Gastroesophageal sphincter (tissue), 4 donors: ENCODE measurements at regions not wholly inside any gene's neighbourhood (a gene's known extent, or its start where the extent isn't known, plus 50 kb on each side); places are given as distances from the start of the nearest gene placed in this dataset.

Experiments used
- ATAC-seq: fragments of 150-250 bp; one replicate; pipeline ENCODE4 v1.9.1; 2016; ENCODE audit warnings: mild to moderate bottlenecking, moderate library complexity
- H3K27ac ChIP-seq, 4 donors: fragments of 200-600 bp; sonication (generic) in 3 of 4; 1 replicate in 3 of 4; 2 replicates in 1 of 4; pipeline ENCODE4 v1.5.1; 2016 to 2019
- H3K27me3 ChIP-seq: fragments of 200-600 bp; sonication (generic); one replicate; pipeline ENCODE4 v1.5.1; 2019
- H3K36me3 ChIP-seq, 2 donors: fragments of 200-600 bp; sonication (generic); one replicate each; pipeline ENCODE4 v1.5.1; 2019; ENCODE audit warnings: control low read depth in 1 of 2
- H3K4me1 ChIP-seq, 3 donors: fragments of 200-600 bp; sonication (generic); 1 replicate in 2 of 3; 2 replicates in 1 of 3; pipeline ENCODE4 v1.5.1; 2016 to 2019; ENCODE audit warnings: control low read depth in 2 of 3
- H3K4me3 ChIP-seq, 2 donors: fragments of 200-600 bp; sonication (generic); one replicate each; pipeline ENCODE4 v1.5.1; 2019; ENCODE audit warnings: mild to moderate bottlenecking in 1 of 2, moderate library complexity in 1 of 2
- H3K9me3 ChIP-seq, 3 donors: fragments of 200-600 bp; sonication (generic); one replicate each; pipeline ENCODE4 v1.5.1; 2017 to 2019; ENCODE audit warnings: control low read depth in 2 of 3
- CTCF ChIP-seq, 4 experiments: fragments of 200-600 bp in 2 of 4; fragments of 450-650 bp in 2 of 4; sonication (generic) in 1 of 4; IDR thresholded peaks; one replicate each; pipeline ENCODE4 v1.5.1; 2017 to 2019; ENCODE audit warnings: antibody characterized with exemption in 4 of 4, mild to moderate bottlenecking in 2 of 4, moderate library complexity in 2 of 4
- EP300 ChIP-seq: sonication (generic); formaldehyde crosslinking; IDR thresholded peaks from one replicate; pipeline ENCODE4 v1.6.1; 2017; ENCODE audit warnings: antibody characterized with exemption, mild to moderate bottlenecking
- POLR2A ChIP-seq, 2 donors: fragments of 450-650 bp; IDR thresholded peaks; one replicate each; pipeline ENCODE4 v1.6.1; 2017; ENCODE audit warnings: antibody characterized with exemption in 2 of 2, mild to moderate bottlenecking in 2 of 2, moderate library complexity in 1 of 2
- POLR2AphosphoS5 ChIP-seq: sonication (generic); formaldehyde crosslinking; IDR thresholded peaks from one replicate; pipeline ENCODE4 v1.6.1; 2017; ENCODE audit warnings: antibody characterized with exemption
- WGBS, 2 donors: methylation state at CpG; one replicate each; pipeline ENCODE4 v1.1.5; 2018; ENCODE audit warnings: low coverage in 1 of 2; 5-methylcytosine and 5-hydroxymethylcytosine counted together

GRCh38 chr11:101345891-101346290, 216.3 kb upstream of the PGR start:
- no peaks in the 10 kb centered on the region for H3K9me3 ChIP-seq
- TF ChIP-seq EP300 (no peak), CTCF (IDR thresholded peaks at IDR 0.05) (no peak)
- H3K36me3 ChIP-seq = no peaks in the 10 kb centered on the region
- no peak overlapping the region for H3K4me3 ChIP-seq
- no peaks in the 10 kb centered on the region for H3K4me1 ChIP-seq
- WGBS, 2 donors = 91 to 100% methylated on average over 1 to 3 of the region's 3 CpGs
- no peak overlapping the region for H3K27ac ChIP-seq
- ATAC-seq = no peak
- H3K27me3 ChIP-seq = no peaks in the 10 kb centered on the region

- Histone ChIP-seq H3K9me3 (no peaks in the 10 kb centered on the region), H3K36me3 (no peaks in the 10 kb centered on the region), H3K4me1 (no peaks in the 10 kb centered on the region), H3K27ac (no peak overlapping the region), H3K4me3 (no peak overlapping the region), H3K27me3 (no peaks in the 10 kb centered on the region)
- TF ChIP-seq EP300 = no peak
- no peak for TF ChIP-seq POLR2A (IDR thresholded peaks at IDR 0.05)
- TF ChIP-seq POLR2AphosphoS5 = no peak
- no peak for TF ChIP-seq CTCF (IDR thresholded peaks at IDR 0.05)
- no peak for ATAC-seq
- whole genome bisulfite sequencing, 2 donors = 9 to 18% methylated on average over 1 of the region's 1 CpG
Observed at GRCh38 chr11:101342307-101342706, 212.7 kb upstream of the PGR start.

GRCh38 chr11:101341578-101341977, 212.0 kb upstream of the PGR start:
- TF ChIP-seq POLR2AphosphoS5 (no peak), EP300 (no peak), CTCF (IDR thresholded peaks at IDR 0.05) (no peak), POLR2A (IDR thresholded peaks at IDR 0.05) (no peak)
- ATAC-seq = no peak
- no peaks in the 10 kb centered on the region for H3K36me3 ChIP-seq
- H3K27me3 ChIP-seq = no peaks in the 10 kb centered on the region
- no peak overlapping the region for H3K27ac ChIP-seq
- H3K4me1 ChIP-seq = no peaks in the 10 kb centered on the region
- 42 to 82% methylated on average over 1 of the region's 1 CpG for WGBS, 2 donors
- no peaks in the 10 kb centered on the region for H3K9me3 ChIP-seq
- H3K4me3 ChIP-seq = no peak overlapping the region

- ATAC-seq = no peak
- Histone ChIP-seq H3K4me3 (no peak overlapping the region), H3K4me1 (no peaks in the 10 kb centered on the region), H3K27ac (no peak overlapping the region), H3K27me3 (no peaks in the 10 kb centered on the region), H3K36me3 (no peaks in the 10 kb centered on the region), H3K9me3 (no peaks in the 10 kb centered on the region)
- TF ChIP-seq CTCF (IDR thresholded peaks at IDR 0.05) = no peak
- no peak for TF ChIP-seq EP300
- TF ChIP-seq POLR2AphosphoS5 = no peak
- no peak for TF ChIP-seq POLR2A (IDR thresholded peaks at IDR 0.05)
- WGBS, 2 donors = 21 to 46% methylated on average over 3 to 4 of the region's 4 CpGs
Observed at GRCh38 chr11:101336858-101337257, 207.2 kb upstream of the PGR start.

- H3K27ac ChIP-seq = no peak overlapping the region
- 59 to 64% methylated on average over 3 of the region's 3 CpGs for WGBS, 2 donors
- ATAC-seq = no peak
Observed at GRCh38 chr11:101336155-101336554, 206.5 kb upstream of the PGR start.

More at GRCh38 chr11:101336155-101336554, 206.5 kb upstream of the PGR start:
- Histone ChIP-seq H3K9me3 (no peaks in the 10 kb centered on the region), H3K4me3 (no peak overlapping the region), H3K36me3 (no peaks in the 10 kb centered on the region), H3K4me1 (no peaks in the 10 kb centered on the region), H3K27me3 (no peaks in the 10 kb centered on the region)
- TF ChIP-seq CTCF (IDR thresholded peaks at IDR 0.05) (no peak), EP300 (no peak), POLR2AphosphoS5 (no peak)
